Activated CD4-positive, alpha-beta T cell treated with anti-CD3 and anti-CD28 coated beads for 36 hours (primary cell): ENCODE measurements at regions not wholly inside any gene's neighbourhood (a gene's known extent, or its start where the extent isn't known, plus 50 kb on each side); places are given as distances from the start of the nearest gene placed in this dataset.

Experiments used
- ATAC-seq: fragments of 200-7000 bp; cut with Tn5 transposase; one replicate; pipeline ENCODE4 v1.10.0; 2021; ENCODE audit warnings: mild to moderate bottlenecking, moderate library complexity
- CTCF ChIA-PET: fragments of 350-600 bp; sonication (Branson Sonifier 250); formaldehyde crosslinking; loops from one replicate; lab custom pipeline; 2021; ENCODE audit warnings: antibody characterized with exemption; lab: Charles Lee
- POLR2A ChIA-PET: fragments of 350-600 bp; sonication (Branson Sonifier 250); formaldehyde crosslinking; loops from one replicate; lab custom pipeline; 2021; ENCODE audit warnings: antibody characterized with exemption, inconsistent platforms; lab: Charles Lee
- DNase-seq: peaks from one replicate; pipeline ENCODE4 v3.0.0-alpha.2; 2020
- H3K27ac Mint-ChIP-seq: one replicate; pipeline ENCODE4 v1.8.0; 2021; ENCODE audit warnings: mixed read lengths
- H3K27me3 Mint-ChIP-seq: one replicate; pipeline ENCODE4 v1.8.0; 2021; ENCODE audit warnings: mixed read lengths
- H3K36me3 Mint-ChIP-seq: one replicate; pipeline ENCODE4 v1.8.0; 2021; ENCODE audit warnings: low read depth, mixed read lengths
- H3K4me1 Mint-ChIP-seq: one replicate; pipeline ENCODE4 v1.8.0; 2021; ENCODE audit warnings: mixed read lengths
- H3K4me3 Mint-ChIP-seq: one replicate; pipeline ENCODE4 v1.8.0; 2021; ENCODE audit warnings: mild to moderate bottlenecking, moderate library complexity, mixed read lengths
- H3K9me3 Mint-ChIP-seq: one replicate; pipeline ENCODE4 v1.8.0; 2021; ENCODE audit warnings: low read depth, mixed read lengths
- intact Hi-C, 2 experiments: fragments of 100-400 bp; cut with DNase I in 1 of 2; cut with micrococcal nuclease in 1 of 2; formaldehyde crosslinking; loops; one replicate each; pipeline versions ENCODE4 v1.14.2 to v1.15.1; 2022 to 2024; cut with DNase I, micrococcal nuclease

DNA sequence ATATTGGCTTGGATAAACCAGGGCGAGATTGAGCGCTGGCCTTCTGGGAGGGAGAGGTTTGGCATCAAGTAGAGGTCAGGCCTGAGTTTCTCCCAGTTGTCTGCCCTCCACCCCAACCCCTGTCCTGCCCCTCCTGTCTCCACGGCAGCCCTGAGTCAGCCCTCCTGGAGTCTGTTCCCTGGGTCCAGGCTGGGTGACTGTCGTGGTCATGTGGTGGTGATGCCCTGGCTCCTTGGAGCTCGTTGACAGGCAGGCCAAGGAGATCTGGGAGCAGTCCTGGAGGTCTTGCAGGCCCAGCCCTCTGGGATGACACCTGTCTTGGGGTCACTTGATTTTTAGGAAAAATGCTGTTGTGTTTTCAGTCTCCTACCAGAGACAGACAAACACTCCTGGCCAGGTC lies 53.6 kb upstream of the PODXL start:
- H3K27ac Mint-ChIP-seq = no peak overlapping the region
- H3K4me3 Mint-ChIP-seq = no peak overlapping the region
- peaks cover 9% of the 10 kb centered on the region for H3K27me3 Mint-ChIP-seq
- no peak for DNase-seq
- intact Hi-C loops = no loop called here
- CTCF ChIA-PET = no interaction called here
- POLR2A ChIA-PET = interaction anchor here (0.6 kb wide), 1 partner anchor 10 kb away, joined by 8 read pairs; no protein-coding TSS in a partner anchor
- no peaks in the 10 kb centered on the region for H3K9me3 Mint-ChIP-seq
- no peaks in the 10 kb centered on the region for H3K36me3 Mint-ChIP-seq
- no peaks in the 10 kb centered on the region for H3K4me1 Mint-ChIP-seq
- ATAC-seq = no peak

DNA sequence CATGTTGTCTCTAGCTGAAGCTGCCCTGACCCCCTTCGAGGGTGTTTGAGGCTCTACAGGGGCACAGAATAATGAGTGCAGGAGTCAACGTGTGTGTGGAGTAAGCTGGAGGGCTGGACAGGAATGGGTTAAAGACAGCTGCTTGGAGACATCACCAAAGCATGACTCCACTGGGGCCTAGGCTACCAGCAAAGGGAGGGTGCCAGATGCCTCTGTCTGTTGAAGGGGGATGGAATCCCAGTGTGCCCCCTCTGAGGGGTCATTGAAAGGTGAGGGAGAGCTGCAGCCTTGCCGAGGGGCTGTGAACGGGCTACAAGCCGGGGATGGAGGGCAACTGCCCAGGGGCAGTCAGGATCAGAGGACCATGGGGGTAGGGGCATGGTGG lies 51.7 kb upstream of the PODXL start:
- POLR2A ChIA-PET = no interaction called here
- Mint-ChIP-seq H3K4me1 (no peaks in the 10 kb centered on the region), H3K4me3 (no peak overlapping the region), H3K27ac (no peak overlapping the region), H3K36me3 (no peaks in the 10 kb centered on the region), H3K9me3 (no peaks in the 10 kb centered on the region), H3K27me3 (peaks cover 11% of the 10 kb centered on the region)
- DNase-seq (no peak), ATAC-seq (no peak)
- intact Hi-C loops = no loop called here
- CTCF ChIA-PET = no interaction called here

DNA sequence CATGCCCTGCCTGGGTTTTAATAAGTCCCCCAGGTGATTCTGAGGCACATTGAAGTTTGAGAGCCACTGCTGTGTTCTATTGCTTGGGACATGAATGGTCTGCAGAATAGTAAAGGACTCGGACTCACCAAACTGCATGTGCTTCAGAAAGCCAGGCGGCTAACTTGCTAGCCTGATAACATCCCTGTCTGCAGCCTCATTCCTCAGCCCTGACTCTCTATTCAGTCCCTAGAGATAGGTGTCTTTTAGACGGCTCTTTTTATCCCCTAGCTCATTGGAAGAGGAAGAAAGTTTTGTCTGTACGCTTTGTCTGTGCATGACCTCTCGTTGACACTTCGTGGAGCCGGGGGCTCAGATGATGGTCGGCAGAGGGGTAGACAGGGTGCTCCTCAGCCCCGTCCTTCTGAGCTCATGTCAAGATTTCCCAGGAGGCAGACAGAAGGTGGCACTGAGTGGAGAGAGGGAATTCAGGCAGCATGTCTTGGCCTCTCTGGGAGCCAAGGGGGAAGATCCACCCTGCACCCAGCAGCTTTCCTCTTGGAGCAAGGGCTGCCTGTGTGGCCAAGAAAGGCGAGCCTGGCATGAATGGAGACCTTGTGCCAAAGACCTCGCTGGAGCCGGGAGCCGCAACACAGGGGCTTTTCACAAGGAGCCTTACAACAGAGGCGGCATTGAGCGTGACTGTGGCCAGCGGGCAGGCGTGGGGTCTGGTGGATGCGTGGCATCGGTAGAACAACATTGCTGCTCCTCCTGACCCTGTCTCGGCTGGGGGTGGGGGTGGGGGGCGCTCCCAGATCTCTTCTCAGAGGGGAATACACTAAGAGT lies 51.1 kb upstream of the PODXL start:
- ATAC-seq (no peak), DNase-seq (no peak)
- no peak overlapping the region for H3K4me3 Mint-ChIP-seq
- H3K9me3 Mint-ChIP-seq = no peaks in the 10 kb centered on the region
- ChIA-PET CTCF (interaction anchor here (0.9 kb wide), 1 partner anchor 93 kb away, joined by 3 read pairs; no protein-coding TSS in a partner anchor), POLR2A (no interaction called here)
- H3K36me3 Mint-ChIP-seq = no peaks in the 10 kb centered on the region
- intact Hi-C loops = no loop called here
- no peak overlapping the region for H3K27ac Mint-ChIP-seq
- H3K4me1 Mint-ChIP-seq = no peaks in the 10 kb centered on the region
- peaks cover 11% of the 10 kb centered on the region for H3K27me3 Mint-ChIP-seq

DNA sequence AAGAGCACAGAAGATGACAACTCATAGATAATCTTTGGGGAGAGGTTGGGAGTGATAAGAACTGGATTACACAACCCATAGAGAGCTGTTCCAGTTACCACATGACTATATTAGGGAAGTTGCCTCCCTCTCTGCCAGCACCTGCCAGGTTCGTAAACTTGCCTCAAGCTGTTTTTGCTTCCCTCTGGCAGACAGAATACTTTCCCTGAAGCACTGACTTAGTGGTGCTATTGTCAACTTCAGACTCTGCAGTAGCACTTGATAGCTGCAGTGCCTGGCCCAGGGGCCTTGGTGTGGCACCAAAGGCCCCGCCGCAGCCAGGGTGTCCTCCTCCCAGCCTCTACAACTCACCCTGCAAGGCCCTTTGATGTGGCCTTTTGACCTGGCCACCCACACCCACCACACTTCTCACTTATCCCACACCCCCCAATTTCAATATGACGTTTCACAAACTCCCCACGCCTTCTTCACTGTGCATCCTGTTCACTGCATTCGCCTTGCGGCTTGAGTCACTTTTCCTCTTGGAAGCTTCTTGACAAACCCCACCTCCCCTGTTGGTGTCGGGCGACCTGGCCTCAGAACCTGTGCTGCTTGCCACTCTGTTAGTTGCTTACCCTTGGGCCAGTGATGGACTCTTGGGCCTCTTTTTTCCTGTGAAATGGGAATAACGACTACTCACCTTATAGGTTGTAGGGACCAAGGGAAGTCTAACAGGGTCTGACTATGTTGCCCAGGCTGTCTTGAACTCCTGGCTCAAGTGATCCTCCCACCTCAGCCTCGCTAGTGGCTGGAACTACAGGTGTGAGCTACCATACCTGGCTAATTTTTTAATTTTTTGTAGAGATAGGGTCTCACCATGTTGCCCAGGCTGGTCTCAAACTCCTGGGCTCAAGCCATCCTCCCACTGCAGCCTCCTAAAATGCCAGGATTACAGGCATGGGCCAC lies 50.2 kb upstream of the PODXL start:
- Mint-ChIP-seq H3K4me1 (no peaks in the 10 kb centered on the region), H3K27me3 (peaks cover 11% of the 10 kb centered on the region), H3K27ac (no peak overlapping the region), H3K4me3 (no peak overlapping the region), H3K36me3 (no peaks in the 10 kb centered on the region), H3K9me3 (no peaks in the 10 kb centered on the region)
- intact Hi-C loops = no loop called here
- ChIA-PET CTCF (interaction anchor here (0.9 kb wide), 1 partner anchor 92 kb away, joined by 3 read pairs; no protein-coding TSS in a partner anchor), POLR2A (no interaction called here)
- ATAC-seq (no peak), DNase-seq (peak; percentile 13)
